Activated T-cell treated with anti-CD3 and anti-CD28 coated beads, Interleukin-2, amount 50 U/mL, for 4 hours (primary cell): ENCODE measurements at regions not wholly inside any gene's neighbourhood (a gene's known extent, or its start where the extent isn't known, plus 50 kb on each side); places are given as distances from the start of the nearest gene placed in this dataset.
A peak's percentile ranks its signal among the peaks of the same experiment; 100 is the strongest.
"Not testable (repeated sequence)": the region's sequence is repeated elsewhere in the genome, so short reads cannot be mapped to it uniquely, and the experiment has no call there.

Experiments used
- ATAC-seq, 2 donors: fragments of 200-7000 bp; cut with Tn5 transposase; one replicate each; pipeline ENCODE4 v1.10.0; 2021
- DNase-seq: peaks from one replicate; pipeline ENCODE4 v3.0.0-alpha.2; 2020
- H3K27me3 Mint-ChIP-seq: one replicate; pipeline ENCODE4 v1.8.0; 2021; ENCODE audit warnings: low read depth, mixed read lengths
- H3K36me3 Mint-ChIP-seq: one replicate; pipeline ENCODE4 v1.8.0; 2022; ENCODE audit warnings: mixed read lengths; ENCODE audit not compliant: insufficient read depth
- H3K4me1 Mint-ChIP-seq: one replicate; pipeline ENCODE4 v1.8.0; 2021; ENCODE audit warnings: low read depth, mixed read lengths
- H3K4me3 Mint-ChIP-seq: one replicate; pipeline ENCODE4 v1.8.0; 2021; ENCODE audit warnings: mild to moderate bottlenecking, moderate library complexity, mixed read lengths
- H3K9me3 Mint-ChIP-seq: one replicate; pipeline ENCODE4 v1.8.0; 2021; ENCODE audit warnings: mixed read lengths

DNA sequence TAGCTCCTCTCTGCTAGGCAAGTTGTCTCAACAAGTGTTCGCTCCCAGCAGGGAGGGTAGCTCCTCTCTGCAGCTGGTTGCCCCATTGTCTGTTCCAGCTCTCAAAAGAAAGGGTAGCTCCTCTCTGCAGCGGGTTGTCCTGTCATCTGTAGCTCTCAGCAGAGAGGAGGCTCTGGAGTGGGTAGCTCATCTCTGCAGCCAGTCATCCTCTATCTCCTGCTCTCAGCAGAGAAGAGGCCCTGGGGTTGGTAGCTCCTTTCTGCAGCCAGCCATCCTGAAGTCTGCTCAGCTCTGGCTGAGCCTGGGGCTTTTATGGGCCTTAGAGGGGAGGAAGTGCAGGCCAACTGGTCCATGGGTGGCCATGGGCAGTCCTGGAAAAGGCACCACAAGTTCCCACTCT, 342.7 kb downstream of the PTTG2 start:
- no peak overlapping the region for H3K4me3 Mint-ChIP-seq
- DNase-seq, result no peak
- H3K36me3 Mint-ChIP-seq, result peaks cover 8% of the 10 kb centered on the region
- peaks cover 41% of the 10 kb centered on the region for H3K9me3 Mint-ChIP-seq
- ATAC-seq, result no peak
- no peaks in the 10 kb centered on the region for H3K27me3 Mint-ChIP-seq
- peaks cover 21% of the 10 kb centered on the region for H3K4me1 Mint-ChIP-seq

DNA sequence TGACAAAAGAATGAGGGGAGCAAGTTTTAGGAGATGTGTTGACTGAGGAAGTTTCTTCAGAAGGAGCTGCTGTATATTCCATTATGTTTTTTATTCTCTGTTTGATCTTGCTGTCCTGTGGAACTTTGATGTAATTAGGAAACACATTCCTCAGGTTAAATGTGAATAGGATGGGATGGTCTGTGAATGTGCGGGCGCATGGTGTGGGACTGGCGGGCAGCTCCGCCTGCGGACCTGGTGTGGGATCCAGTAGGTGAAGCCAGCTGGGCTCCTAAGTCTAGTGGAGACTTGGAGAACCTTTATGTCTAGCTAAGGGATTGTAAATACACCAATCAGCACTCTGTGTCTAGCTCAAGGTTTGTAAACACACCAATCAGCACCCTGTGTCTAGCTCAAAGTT, 344.3 kb downstream of the PTTG2 start:
- not testable (repeated sequence) for ATAC-seq, H3K4me3 Mint-ChIP-seq, H3K36me3 Mint-ChIP-seq, DNase-seq, H3K27me3 Mint-ChIP-seq
- peaks cover 34% of the 10 kb centered on the region for H3K4me1 Mint-ChIP-seq
- H3K9me3 Mint-ChIP-seq, result peaks cover 29% of the 10 kb centered on the region

DNA sequence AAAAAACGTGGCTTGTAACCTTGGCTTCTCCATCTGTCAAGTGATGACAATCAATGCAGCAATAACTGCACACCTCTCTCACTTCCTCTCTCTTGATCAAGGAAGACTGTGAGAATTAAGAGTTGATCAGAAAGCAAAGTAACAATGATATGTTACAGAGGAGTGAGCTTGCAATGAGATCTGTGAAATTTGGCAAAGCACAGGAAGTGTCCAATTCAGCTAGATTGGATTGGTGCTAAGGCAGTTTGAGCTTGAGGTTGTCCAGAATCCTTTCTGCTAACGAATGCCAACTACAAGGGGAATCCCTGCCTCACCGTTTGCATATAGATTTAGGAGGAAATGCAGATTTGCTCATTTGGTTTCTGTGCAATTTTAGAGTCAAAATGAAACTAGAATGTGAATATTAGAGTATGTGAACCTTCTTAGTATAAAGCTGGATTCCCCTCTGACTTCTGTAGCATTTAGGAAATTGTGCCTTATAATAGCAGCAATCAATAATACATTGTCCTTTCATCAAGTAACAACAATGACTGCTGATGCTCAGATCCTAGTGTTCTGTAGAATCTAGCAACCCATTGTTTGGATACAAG, 346.4 kb downstream of the PTTG2 start:
- Mint-ChIP-seq H3K36me3 (peaks cover 3% of the 10 kb centered on the region), H3K27me3 (no peaks in the 10 kb centered on the region), H3K9me3 (peaks cover 11% of the 10 kb centered on the region), H3K4me3 (no peak overlapping the region), H3K4me1 (peaks cover 53% of the 10 kb centered on the region)
- ATAC-seq (peak; percentile 51 to 52), DNase-seq (no peak)

DNA sequence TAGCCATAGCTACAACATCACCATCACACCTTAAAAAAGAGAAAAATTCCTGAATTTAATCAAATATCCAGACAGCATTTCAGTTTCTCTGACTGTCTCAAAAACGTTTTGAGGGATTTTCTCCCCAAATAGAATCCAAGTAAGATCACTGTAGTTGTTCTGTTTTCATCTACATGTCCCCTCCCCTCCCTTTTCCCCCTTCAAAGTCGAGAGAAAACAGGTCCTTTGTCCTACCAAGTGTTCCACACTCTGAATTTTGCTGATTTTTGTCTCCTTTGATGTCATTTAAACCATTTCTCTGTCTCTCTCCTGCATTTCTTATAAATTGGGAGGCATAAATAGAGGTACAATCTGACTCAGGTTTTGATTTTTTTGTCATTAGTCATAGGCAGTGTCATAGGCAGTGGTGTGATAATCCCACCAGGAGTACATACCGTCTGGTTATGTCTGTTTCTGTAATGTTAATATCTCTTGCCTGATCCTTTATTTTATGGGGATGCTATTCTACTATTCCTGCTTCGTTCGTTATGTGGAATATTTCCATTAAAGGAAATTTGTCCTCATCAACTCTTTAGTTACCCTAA, 348.6 kb downstream of the PTTG2 start:
- H3K27me3 Mint-ChIP-seq, result no peaks in the 10 kb centered on the region
- peaks cover 1% of the 10 kb centered on the region for H3K36me3 Mint-ChIP-seq
- no peak overlapping the region for H3K4me3 Mint-ChIP-seq
- H3K4me1 Mint-ChIP-seq, result peaks cover 62% of the 10 kb centered on the region
- peaks cover 5% of the 10 kb centered on the region for H3K9me3 Mint-ChIP-seq
- DNase-seq (no peak), ATAC-seq (no peak)

DNA sequence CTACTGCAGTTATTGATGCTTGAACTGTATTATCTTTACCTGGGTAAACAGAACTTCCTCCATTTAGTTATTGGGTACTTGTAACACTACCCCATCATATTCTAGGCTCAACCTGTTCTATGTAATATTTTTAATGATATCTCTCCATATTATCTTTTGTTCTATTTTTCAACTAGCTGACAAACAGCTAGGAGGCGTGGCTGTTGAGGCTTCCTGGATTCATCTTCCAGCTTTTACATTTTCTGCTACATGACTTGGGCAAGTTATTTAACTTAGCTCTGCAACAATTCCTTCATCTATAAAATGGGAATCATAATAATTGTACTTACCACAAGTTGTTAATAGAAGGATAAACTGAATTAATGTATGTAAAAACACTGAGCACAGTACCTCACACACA, 349.3 kb downstream of the PTTG2 start:
- Mint-ChIP-seq H3K4me1 (peaks cover 65% of the 10 kb centered on the region), H3K27me3 (no peaks in the 10 kb centered on the region), H3K9me3 (peaks cover 5% of the 10 kb centered on the region), H3K36me3 (peaks cover 1% of the 10 kb centered on the region), H3K4me3 (no peak overlapping the region)
- no peak for DNase-seq
- ATAC-seq, result no peak

DNA sequence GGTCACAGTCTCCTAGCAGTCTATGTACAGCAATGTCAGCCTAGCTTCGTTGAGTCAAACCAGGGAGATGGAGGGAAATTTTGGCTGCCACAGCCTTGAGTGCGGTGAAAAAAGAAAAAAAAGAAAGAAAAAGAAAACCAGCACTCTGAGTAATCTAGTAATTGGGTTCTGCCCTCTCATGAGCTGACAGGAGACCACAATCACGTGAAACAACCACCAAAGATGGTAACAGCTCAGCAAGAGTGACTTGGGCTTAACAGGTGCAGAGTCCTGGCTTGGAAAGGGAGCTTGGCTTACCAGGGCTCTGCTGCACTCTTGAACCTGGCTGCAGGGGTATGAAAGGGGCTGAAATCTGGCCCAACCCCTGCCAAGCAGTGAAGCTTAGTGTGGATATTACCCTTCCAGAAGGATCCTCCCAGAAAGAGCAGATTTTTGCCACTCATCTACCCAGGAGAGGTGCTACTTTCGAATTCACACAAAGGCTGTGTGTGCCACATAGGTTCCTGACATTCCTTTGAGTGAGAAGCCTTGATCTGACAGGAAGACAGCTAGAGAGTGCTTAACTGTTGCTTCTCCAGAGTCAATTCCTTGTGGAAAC, 350.3 kb downstream of the PTTG2 start:
- peak overlapping the region; percentile 2 for H3K4me3 Mint-ChIP-seq
- ATAC-seq (peak; percentile 89 to 92), DNase-seq (peak; percentile 34)
- peaks cover 65% of the 10 kb centered on the region for H3K4me1 Mint-ChIP-seq
- H3K36me3 Mint-ChIP-seq, result peaks cover 1% of the 10 kb centered on the region
- no peaks in the 10 kb centered on the region for H3K27me3 Mint-ChIP-seq
- peaks cover 5% of the 10 kb centered on the region for H3K9me3 Mint-ChIP-seq

DNA sequence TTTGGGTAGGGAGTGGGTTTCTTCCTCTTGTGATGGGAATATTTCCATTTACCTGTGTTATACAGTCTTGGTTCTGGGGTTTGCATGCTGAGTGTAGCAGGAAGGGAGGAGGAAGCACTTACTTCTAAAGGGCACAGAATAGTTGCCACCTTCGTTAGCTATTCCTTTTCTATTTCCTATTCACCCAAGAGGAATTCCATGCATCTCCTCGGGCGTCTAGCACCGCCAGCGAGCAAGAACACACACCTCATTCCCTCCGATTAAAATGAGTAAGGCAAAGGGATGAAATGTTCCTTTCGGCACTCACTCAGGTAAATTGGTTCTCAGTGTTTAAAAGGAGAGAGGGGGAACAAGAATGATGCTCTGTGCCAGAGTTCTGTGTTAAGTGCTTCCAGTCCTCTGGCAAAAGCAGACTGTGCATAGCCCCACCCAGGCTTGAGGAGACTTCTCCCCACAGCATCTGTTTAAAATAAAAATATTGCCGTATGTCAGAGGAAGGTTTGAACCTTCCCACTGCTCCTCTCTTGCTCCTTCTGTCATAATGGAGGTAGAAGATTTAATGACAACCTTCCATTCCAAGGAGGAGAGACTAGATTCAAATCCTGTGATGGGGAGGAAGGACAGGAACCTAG, 351.4 kb downstream of the PTTG2 start:
- Mint-ChIP-seq H3K27me3 (no peaks in the 10 kb centered on the region), H3K36me3 (peaks cover 1% of the 10 kb centered on the region), H3K4me3 (no peak overlapping the region), H3K9me3 (peaks cover 5% of the 10 kb centered on the region), H3K4me1 (peaks cover 55% of the 10 kb centered on the region)
- no peak for DNase-seq
- ATAC-seq, result no peak

DNA sequence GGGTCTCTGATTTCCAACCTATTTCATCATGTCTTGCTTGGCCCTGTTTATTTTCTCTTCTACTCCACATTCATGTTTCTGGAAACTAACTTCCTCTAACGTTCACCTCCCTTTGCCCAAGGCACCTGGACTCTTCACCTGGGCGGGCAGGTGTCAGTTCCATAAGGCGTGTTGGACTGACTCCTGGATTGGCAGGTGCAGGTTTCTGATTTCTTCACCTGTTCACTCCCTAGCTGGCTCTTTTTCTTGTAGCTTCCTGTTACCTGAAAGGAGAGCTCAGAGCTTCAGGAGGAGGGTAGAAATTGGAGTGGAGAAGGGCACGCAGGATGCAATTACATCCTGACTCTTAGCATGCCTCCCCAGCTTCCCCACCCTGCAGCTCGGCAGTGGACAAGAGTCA, 350.8 kb upstream of the KLF3 start:
- ATAC-seq (no peak), DNase-seq (no peak)
- Mint-ChIP-seq H3K4me3 (no peak overlapping the region), H3K9me3 (peaks cover 5% of the 10 kb centered on the region), H3K36me3 (peaks cover 1% of the 10 kb centered on the region), H3K4me1 (peaks cover 47% of the 10 kb centered on the region), H3K27me3 (no peaks in the 10 kb centered on the region)

DNA sequence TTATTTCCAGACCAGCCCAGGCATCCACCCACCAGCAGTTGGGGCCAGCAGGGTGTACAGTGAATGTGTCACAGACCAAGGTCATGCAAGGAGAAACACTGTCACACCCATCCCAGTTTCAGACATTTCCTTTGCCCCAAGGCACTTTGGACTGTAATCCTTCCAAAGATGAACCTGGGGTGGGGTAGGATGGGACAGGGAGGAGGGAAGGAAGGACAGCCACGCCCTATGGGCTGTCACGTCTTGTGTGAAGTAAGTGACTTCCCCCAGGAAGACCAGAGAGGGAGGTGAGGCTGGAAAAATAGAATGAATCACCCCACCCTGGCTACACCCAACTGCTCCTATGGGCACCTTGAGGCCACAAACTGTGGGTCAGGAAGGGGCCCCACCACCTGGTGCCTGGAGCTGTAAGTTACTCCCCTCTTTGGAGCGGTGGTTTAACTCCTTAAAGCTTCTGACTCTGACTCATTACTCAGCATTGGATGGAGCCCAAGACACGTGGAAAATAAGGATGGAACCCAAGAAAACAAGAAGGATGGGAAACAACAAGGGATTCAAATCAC, 349.9 kb upstream of the KLF3 start:
- no peaks in the 10 kb centered on the region for H3K27me3 Mint-ChIP-seq
- peaks cover 45% of the 10 kb centered on the region for H3K4me1 Mint-ChIP-seq
- peaks cover 1% of the 10 kb centered on the region for H3K36me3 Mint-ChIP-seq
- H3K4me3 Mint-ChIP-seq, result no peak overlapping the region
- H3K9me3 Mint-ChIP-seq, result peaks cover 5% of the 10 kb centered on the region
- DNase-seq (no peak), ATAC-seq (no peak)

DNA sequence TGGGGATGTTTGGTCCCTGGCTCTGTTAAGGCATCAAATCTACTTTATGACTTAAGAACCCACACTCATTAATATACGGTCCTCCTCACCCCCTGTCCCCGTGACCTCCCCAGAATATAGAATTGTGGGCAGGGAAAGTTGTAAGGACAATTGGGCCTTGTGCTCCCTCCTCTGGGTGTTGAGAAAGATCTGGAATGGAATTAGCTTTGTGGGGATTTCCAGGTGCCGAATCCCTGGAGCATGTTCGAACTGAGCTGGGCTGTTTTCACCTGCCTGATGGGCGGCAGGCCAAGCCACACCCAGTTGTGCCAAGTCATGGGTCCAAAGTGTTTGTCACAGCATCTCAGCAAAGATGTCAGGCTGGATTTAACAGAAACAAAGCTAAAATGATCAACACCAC, 349.3 kb upstream of the KLF3 start:
- peaks cover 1% of the 10 kb centered on the region for H3K36me3 Mint-ChIP-seq
- H3K4me1 Mint-ChIP-seq, result peaks cover 45% of the 10 kb centered on the region
- H3K9me3 Mint-ChIP-seq, result peaks cover 5% of the 10 kb centered on the region

DNA sequence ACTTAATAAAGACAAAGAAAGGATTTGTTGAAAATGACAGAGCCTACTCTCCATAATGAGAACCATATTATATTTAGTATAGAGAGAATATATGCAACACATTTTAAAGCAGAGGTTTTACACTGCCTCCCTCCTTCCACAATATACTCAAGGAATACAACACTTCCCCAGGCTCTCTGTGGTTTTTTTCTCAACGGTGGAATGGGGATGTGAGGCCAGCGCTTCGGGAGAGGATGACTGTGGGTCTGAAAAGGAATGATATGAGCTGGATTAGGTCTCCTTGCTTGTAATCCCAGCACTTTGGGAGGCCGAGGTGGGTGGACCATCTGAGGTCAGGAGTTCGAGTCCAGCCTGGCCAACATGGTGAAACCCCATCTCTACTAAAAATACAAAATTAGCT, 348.7 kb upstream of the KLF3 start:
- DNase-seq, result no peak
- H3K4me1 Mint-ChIP-seq, result peaks cover 45% of the 10 kb centered on the region
- no peak overlapping the region for H3K4me3 Mint-ChIP-seq
- H3K9me3 Mint-ChIP-seq, result peaks cover 5% of the 10 kb centered on the region
- H3K27me3 Mint-ChIP-seq, result no peaks in the 10 kb centered on the region
- H3K36me3 Mint-ChIP-seq, result peaks cover 1% of the 10 kb centered on the region
- ATAC-seq, result no peak

More for the DNA sequence above, 349.3 kb upstream of the KLF3 start:
- no peak for ATAC-seq
- Mint-ChIP-seq H3K4me3 (no peak overlapping the region), H3K27me3 (no peaks in the 10 kb centered on the region)
- no peak for DNase-seq

DNA sequence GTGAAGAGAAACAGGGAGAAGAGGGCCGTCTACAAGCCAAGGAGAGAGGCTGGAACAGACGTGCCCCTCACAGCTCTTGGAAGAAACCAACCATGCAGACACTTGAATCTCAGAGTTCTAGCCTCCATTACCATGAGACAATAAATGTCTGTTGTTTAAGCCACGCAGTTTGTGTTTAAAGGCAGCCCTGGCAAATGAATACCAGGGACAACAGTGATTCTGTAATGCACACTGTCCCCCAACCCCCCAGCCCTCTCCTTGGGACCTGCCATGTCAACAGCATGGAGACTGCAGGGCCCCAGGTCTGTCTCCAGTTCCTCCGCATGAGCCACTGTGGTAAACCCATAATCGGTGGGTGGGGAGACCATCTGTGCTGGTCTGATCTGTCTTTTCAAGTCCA, 348.0 kb upstream of the KLF3 start:
- peaks cover 46% of the 10 kb centered on the region for H3K4me1 Mint-ChIP-seq
- peaks cover 5% of the 10 kb centered on the region for H3K9me3 Mint-ChIP-seq
- ATAC-seq, result no peak
- H3K4me3 Mint-ChIP-seq, result no peak overlapping the region
- H3K36me3 Mint-ChIP-seq, result peaks cover 1% of the 10 kb centered on the region
- no peaks in the 10 kb centered on the region for H3K27me3 Mint-ChIP-seq
- no peak for DNase-seq

DNA sequence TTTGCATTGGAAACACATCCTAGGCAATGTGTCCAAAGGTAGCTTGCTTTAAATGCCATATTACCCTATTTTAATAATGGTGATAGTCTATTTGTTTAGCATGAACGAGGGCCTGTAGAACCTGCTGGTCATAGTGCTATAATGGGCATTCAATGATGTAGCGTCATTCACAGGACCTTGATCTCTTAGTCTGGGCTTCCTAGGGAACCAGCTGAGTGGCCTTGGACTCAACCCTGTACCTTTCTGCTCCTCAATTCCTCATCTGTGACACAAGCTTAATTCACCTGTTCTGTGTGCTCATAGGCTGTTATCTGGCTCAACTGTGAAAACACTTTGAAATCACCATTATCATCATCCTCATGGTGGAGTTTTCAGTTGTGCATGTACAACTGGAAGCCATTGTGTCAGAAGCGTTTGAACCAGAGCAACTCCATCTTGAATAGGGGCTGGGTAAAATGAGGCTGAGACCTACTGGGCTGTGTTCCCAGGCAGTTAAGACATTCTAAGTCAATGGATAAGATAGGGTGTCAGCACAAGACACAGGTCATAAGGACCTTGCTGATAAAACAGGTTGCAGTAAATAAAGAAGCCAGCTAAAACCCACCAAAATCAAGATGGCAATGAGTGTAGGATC, 346.8 kb upstream of the KLF3 start:
- H3K4me1 Mint-ChIP-seq, result peaks cover 42% of the 10 kb centered on the region
- DNase-seq, result no peak
- no peaks in the 10 kb centered on the region for H3K27me3 Mint-ChIP-seq
- H3K36me3 Mint-ChIP-seq, result peaks cover 1% of the 10 kb centered on the region
- H3K9me3 Mint-ChIP-seq, result peaks cover 4% of the 10 kb centered on the region
- H3K4me3 Mint-ChIP-seq, result no peak overlapping the region
- ATAC-seq, result no peak

DNA sequence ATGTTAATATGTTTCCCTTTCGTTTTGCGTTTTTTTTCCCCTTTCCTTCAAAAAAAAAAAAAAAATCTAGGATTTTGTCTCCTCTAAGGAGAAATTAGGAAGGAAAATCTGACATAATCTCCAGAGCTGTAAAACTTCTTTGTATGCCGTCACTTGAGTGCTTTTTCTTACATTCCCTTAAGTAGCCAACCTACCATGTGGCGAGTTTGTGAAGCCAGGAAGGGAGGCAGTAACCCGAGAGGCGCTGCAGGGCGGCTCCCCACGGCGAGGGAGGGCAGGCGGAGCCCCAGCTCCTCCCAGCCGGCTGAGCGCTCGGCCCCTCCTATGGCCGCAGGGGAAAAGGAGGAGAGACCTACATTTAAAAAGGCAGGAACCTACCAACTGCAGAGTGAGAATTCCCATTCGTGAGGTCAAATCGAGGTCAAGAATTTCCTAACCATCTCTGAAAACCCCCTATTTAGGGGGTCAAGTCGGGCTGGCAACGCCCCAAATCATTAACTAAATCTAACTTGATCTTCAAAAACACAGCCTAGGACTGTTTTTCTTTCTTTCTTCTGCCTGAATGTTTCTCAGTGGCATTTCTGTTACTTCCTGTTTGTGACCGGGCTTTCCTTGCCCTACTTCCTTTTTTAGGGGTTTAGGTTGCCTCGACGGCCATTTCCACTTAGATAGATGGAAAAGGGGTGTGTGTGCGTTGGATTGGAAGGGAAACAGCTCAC, 345.1 kb upstream of the KLF3 start:
- DNase-seq (peak; percentile 55), ATAC-seq (peak; percentile 89 to 93)
- H3K36me3 Mint-ChIP-seq, result no peaks in the 10 kb centered on the region
- peaks cover 38% of the 10 kb centered on the region for H3K4me1 Mint-ChIP-seq
- H3K9me3 Mint-ChIP-seq, result no peaks in the 10 kb centered on the region
- H3K4me3 Mint-ChIP-seq, result peak overlapping the region; percentile 79
- no peaks in the 10 kb centered on the region for H3K27me3 Mint-ChIP-seq
